ENCODE measurements at regions not wholly inside any gene's neighbourhood (a gene's known extent, or its start where the extent isn't known, plus 50 kb on each side); places are given as distances from the start of the nearest gene placed in this dataset.
"Not testable (repeated sequence)": the region's sequence is repeated elsewhere in the genome, so short reads cannot be mapped to it uniquely, and the experiment has no call there.

DNA sequence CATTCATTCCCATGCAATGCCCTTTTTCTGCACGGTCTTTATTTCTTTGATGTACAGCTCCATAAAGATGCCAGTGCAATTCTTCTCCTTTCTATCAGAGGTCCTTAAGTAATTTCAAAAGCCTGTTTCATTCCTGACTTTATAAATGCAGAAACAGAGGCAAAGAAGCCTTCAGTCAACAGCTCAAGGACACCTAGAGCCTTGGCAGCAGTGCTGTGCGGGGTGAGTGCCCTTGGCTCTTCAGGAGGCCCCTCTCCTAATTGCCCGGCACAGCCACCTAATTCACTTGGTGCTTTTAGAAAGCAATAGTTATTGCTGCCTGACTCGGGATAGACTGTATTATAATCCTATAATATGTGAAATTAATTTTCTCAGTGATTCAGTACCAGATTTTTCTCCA lies 169.6 kb upstream of the KLF6 start:
- POLR2A ChIA-PET: no interaction called here
- TF ChIP-seq, protein P1, sequence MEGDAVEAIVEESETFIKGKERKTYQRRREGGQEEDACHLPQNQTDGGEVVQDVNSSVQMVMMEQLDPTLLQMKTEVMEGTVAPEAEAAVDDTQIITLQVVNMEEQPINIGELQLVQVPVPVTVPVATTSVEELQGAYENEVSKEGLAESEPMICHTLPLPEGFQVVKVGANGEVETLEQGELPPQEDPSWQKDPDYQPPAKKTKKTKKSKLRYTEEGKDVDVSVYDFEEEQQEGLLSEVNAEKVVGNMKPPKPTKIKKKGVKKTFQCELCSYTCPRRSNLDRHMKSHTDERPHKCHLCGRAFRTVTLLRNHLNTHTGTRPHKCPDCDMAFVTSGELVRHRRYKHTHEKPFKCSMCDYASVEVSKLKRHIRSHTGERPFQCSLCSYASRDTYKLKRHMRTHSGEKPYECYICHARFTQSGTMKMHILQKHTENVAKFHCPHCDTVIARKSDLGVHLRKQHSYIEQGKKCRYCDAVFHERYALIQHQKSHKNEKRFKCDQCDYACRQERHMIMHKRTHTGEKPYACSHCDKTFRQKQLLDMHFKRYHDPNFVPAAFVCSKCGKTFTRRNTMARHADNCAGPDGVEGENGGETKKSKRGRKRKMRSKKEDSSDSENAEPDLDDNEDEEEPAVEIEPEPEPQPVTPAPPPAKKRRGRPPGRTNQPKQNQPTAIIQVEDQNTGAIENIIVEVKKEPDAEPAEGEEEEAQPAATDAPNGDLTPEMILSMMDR (IDR thresholded peaks at IDR 0.05; ENCODE audit: insufficient read depth, low read depth, low read length): no peak

DNA sequence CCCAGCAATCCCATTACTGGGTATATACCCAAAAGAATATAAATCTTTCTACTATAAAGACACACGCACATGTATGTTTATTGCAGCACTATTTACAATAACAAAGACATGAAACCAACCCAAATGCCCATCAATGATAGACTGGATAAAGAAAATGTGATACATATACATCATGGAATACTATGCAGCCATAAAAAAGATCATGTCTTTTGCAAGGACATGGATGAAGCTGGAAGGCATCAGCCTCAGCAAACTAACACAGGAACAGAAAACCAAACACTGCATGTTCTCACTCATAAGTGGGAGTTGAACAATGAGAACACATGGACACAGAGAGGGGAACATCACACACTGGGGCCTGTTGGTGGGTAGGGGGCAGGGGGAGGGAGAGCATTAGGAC lies 169.0 kb upstream of the KLF6 start:
- CTCF ChIA-PET; DNase-seq (ENCODE audit: low read depth); H3K27me3 ChIP-seq (ENCODE audit: control insufficient read depth, insufficient read depth, low read length); H3K36me3 ChIP-seq (ENCODE audit: control insufficient read depth, insufficient read depth, low read length); H3K4me3 ChIP-seq (ENCODE audit: low read depth, low read length); POLR2A ChIA-PET: not testable (repeated sequence)

More for the DNA sequence above, 169.6 kb upstream of the KLF6 start:
- no peak overlapping the region for H3K4me3 ChIP-seq (ENCODE audit: low read depth, low read length)
- DNase-seq (ENCODE audit: low read depth): no peak
- H3K36me3 ChIP-seq (ENCODE audit: control insufficient read depth, insufficient read depth, low read length): no peaks in the 10 kb centered on the region
- CTCF ChIA-PET: interaction anchor here (0.6 kb wide), 1 partner anchor 8 kb away, joined by 3 read pairs; no protein-coding TSS in a partner anchor
- H3K27me3 ChIP-seq (ENCODE audit: control insufficient read depth, insufficient read depth, low read length): no peaks in the 10 kb centered on the region

GRCh38 chr10:3951993-3952392 lies 167.0 kb upstream of the KLF6 start:
- no peak for DNase-seq (ENCODE audit: low read depth)
- ChIA-PET POLR2A (no interaction called here), CTCF (no interaction called here)
- Histone ChIP-seq H3K4me3 (ENCODE audit: low read depth, low read length) (no peak overlapping the region), H3K36me3 (ENCODE audit: control insufficient read depth, insufficient read depth, low read length) (no peaks in the 10 kb centered on the region), H3K27me3 (ENCODE audit: control insufficient read depth, insufficient read depth, low read length) (no peaks in the 10 kb centered on the region)
- TF ChIP-seq, protein P1 (IDR thresholded peaks at IDR 0.05; ENCODE audit: insufficient read depth, low read depth, low read length): no peak

GRCh38 chr10:3950676-3951275 lies 165.8 kb upstream of the KLF6 start:
- CTCF ChIA-PET: no interaction called here
- H3K36me3 ChIP-seq (ENCODE audit: control insufficient read depth, insufficient read depth, low read length): no peaks in the 10 kb centered on the region
- TF ChIP-seq, protein P1 (IDR thresholded peaks at IDR 0.05; ENCODE audit: insufficient read depth, low read depth, low read length): no peak
- H3K4me3 ChIP-seq (ENCODE audit: low read depth, low read length): no peak overlapping the region
- POLR2A ChIA-PET: no interaction called here
- no peak for DNase-seq (ENCODE audit: low read depth)
- no peaks in the 10 kb centered on the region for H3K27me3 ChIP-seq (ENCODE audit: control insufficient read depth, insufficient read depth, low read length)

- no peak overlapping the region for H3K4me3 ChIP-seq (ENCODE audit: low read depth, low read length)
- POLR2A ChIA-PET: no interaction called here
- H3K36me3 ChIP-seq (ENCODE audit: control insufficient read depth, insufficient read depth, low read length): no peaks in the 10 kb centered on the region
- CTCF ChIA-PET: no interaction called here
- no peak for DNase-seq (ENCODE audit: low read depth)
- H3K27me3 ChIP-seq (ENCODE audit: control insufficient read depth, insufficient read depth, low read length): no peaks in the 10 kb centered on the region
- TF ChIP-seq, protein P1 (IDR thresholded peaks at IDR 0.05; ENCODE audit: insufficient read depth, low read depth, low read length): no peak
Measured at GRCh38 chr10:3949711-3950110, 164.7 kb upstream of the KLF6 start.

DNA sequence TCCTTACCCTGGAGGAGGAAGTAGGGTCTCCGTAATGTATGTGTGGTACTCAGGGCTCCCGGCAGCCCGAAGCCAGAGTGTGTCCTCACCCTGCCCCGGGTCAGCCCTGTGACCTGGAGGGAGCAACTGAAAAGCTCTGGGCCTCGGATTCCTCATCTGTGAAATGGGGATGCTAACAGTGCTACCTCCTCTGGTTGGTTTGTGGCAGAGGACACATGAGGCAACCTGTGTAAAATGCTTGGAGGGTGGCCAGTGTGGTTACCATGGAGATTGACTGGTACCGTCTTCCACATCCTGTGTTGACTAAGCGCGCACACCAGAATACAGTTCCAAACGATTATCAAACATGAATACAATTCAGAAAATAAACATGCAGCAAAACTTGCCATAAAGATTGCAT lies 163.8 kb upstream of the KLF6 start:
- CTCF ChIA-PET: no interaction called here
- Histone ChIP-seq H3K4me3 (ENCODE audit: low read depth, low read length) (no peak overlapping the region), H3K27me3 (ENCODE audit: control insufficient read depth, insufficient read depth, low read length) (no peaks in the 10 kb centered on the region), H3K36me3 (ENCODE audit: control insufficient read depth, insufficient read depth, low read length) (no peaks in the 10 kb centered on the region)
- no peak for DNase-seq (ENCODE audit: low read depth)
- TF ChIP-seq, protein P1 (IDR thresholded peaks at IDR 0.05; ENCODE audit: insufficient read depth, low read depth, low read length): no peak
- POLR2A ChIA-PET: no interaction called here
